Neural progenitor cell (in vitro differentiated cells): ENCODE measurements at regions not wholly inside any gene's neighbourhood (a gene's known extent, or its start where the extent isn't known, plus 50 kb on each side); places are given as distances from the start of the nearest gene placed in this dataset.

Experiments
- DNase-seq: peaks from one replicate; pipeline ENCODE4 v3.0.0-alpha.2; 2016; ENCODE audit warnings: low spot score
- H2AFZ ChIP-seq: fragments of 200-600 bp; sonication (generic); replicated peaks from 2 replicates; pipeline ENCODE4 v1.6.1; 2016; ENCODE audit warnings: antibody characterized with exemption
- H3F3A ChIP-seq: fragments of 200-600 bp; sonication (generic); 2 replicates; pipeline ENCODE4 v1.6.1; 2016; ENCODE audit warnings: antibody characterized with exemption, low read depth
- H3K27ac ChIP-seq: fragments of 200-600 bp; sonication (generic); 2 replicates; pipeline ENCODE4 v1.5.1; 2016; ENCODE audit warnings: mild to moderate bottlenecking
- H3K27me3 ChIP-seq: fragments of 200-600 bp; sonication (generic); 2 replicates; pipeline ENCODE4 v1.6.1; 2016; ENCODE audit warnings: mild to moderate bottlenecking, moderate library complexity
- H3K36me3 ChIP-seq: fragments of 200-600 bp; sonication (generic); 2 replicates; pipeline ENCODE4 v1.5.1; 2016
- H3K4me1 ChIP-seq: fragments of 200-600 bp; sonication (generic); 2 replicates; pipeline ENCODE4 v1.6.1; 2016; ENCODE audit warnings: mixed run types
- H3K4me2 ChIP-seq: fragments of 200-600 bp; sonication (generic); 2 replicates; pipeline ENCODE4 v1.6.1; 2016
- H3K4me3 ChIP-seq: fragments of 200-600 bp; sonication (generic); 2 replicates; pipeline ENCODE4 v1.5.1; 2016
- H3K79me2 ChIP-seq: fragments of 200-600 bp; sonication (generic); 2 replicates; pipeline ENCODE4 v1.6.1; 2016; ENCODE audit warnings: low read depth
- H3K9ac ChIP-seq: fragments of 200-600 bp; sonication (generic); 2 replicates; pipeline ENCODE4 v1.6.1; 2016
- H3K9me3 ChIP-seq: fragments of 200-600 bp; sonication (generic); 2 replicates; pipeline ENCODE4 v1.5.1; 2016; ENCODE audit warnings: low read depth
- H4K20me1 ChIP-seq: fragments of 200-600 bp; sonication (generic); 2 replicates; pipeline ENCODE4 v1.6.1; 2016; ENCODE audit warnings: low read depth
- H3K27ac Mint-ChIP-seq: 3 replicates; pipeline ENCODE4 v1.8.0; 2021; ENCODE audit warnings: mixed read lengths
- H3K27me3 Mint-ChIP-seq: 2 replicates; pipeline ENCODE4 v1.8.0; 2022; ENCODE audit warnings: low read depth, mild to moderate bottlenecking, inconsistent platforms, moderate library complexity, mixed read lengths; ENCODE audit not compliant: insufficient read depth
- H3K36me3 Mint-ChIP-seq: 3 replicates; pipeline ENCODE4 v1.8.0; 2021; ENCODE audit warnings: mixed read lengths
- H3K4me1 Mint-ChIP-seq: 3 replicates; pipeline ENCODE4 v1.8.0; 2021; ENCODE audit warnings: mixed read lengths
- H3K4me3 Mint-ChIP-seq: 3 replicates; pipeline ENCODE4 v1.8.0; 2021; ENCODE audit warnings: mild to moderate bottlenecking, moderate library complexity, mixed read lengths
- H3K9me3 Mint-ChIP-seq: 3 replicates; pipeline ENCODE4 v1.8.0; 2020; ENCODE audit warnings: mixed read lengths
- EZH2 ChIP-seq: fragments of 200-600 bp; sonication (generic); IDR thresholded peaks from 2 replicates; pipeline ENCODE4 v1.6.1; 2017; ENCODE audit warnings: antibody characterized with exemption, mild to moderate bottlenecking, moderate library complexity
- EZH2phosphoT487 ChIP-seq: fragments of 200-600 bp; sonication (generic); IDR thresholded peaks from 2 replicates; pipeline ENCODE4 v1.6.1; 2017; ENCODE audit warnings: antibody characterized with exemption
- TF ChIP-seq, protein P1 (sequence below): fragments of 200-600 bp; sonication (generic); IDR thresholded peaks from 2 replicates; pipeline ENCODE4 v1.5.1; 2017; ENCODE audit warnings: antibody characterized with exemption, mild to moderate bottlenecking

DNA sequence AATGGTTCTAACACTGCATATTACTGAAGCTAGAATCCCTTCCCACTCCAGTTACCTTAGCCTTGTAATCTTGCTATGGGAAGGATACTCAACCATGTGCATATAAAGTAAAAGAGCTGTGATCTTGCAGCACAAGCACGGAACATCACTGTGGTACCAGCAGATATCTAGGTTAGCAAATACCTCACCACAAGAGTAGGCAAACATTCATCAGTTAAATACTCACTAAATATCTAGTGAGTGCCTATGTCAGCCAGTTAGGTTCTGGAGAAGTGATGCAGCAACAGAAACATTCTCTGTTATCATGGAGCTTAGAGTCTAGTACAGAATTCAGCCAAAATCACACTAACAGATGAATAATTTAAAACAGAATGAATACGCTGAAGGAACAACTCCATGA, 349.6 kb upstream of the UBE2E3 start:
- Mint-ChIP-seq H3K27ac (no peak overlapping the region), H3K36me3 (no peaks in the 10 kb centered on the region), H3K27me3 (no peaks in the 10 kb centered on the region), H3K9me3 (no peaks in the 10 kb centered on the region), H3K4me1 (peaks cover 9% of the 10 kb centered on the region), H3K4me3 (no peak overlapping the region)
- Histone ChIP-seq H2AFZ (no peak overlapping the region), H3K27ac (no peak overlapping the region), H3K4me3 (no peak overlapping the region), H3K36me3 (no peaks in the 10 kb centered on the region), H3F3A (no peaks in the 10 kb centered on the region), H3K9me3 (no peaks in the 10 kb centered on the region), H3K9ac (no peak overlapping the region), H3K4me1 (peaks cover 7% of the 10 kb centered on the region), H4K20me1 (no peaks in the 10 kb centered on the region), H3K4me2 (no peak overlapping the region), H3K27me3 (no peaks in the 10 kb centered on the region), H3K79me2 (no peaks in the 10 kb centered on the region)
- DNase-seq, result no peak
- TF ChIP-seq EZH2phosphoT487 (no peak), EZH2 (no peak)
- TF ChIP-seq, protein P1, sequence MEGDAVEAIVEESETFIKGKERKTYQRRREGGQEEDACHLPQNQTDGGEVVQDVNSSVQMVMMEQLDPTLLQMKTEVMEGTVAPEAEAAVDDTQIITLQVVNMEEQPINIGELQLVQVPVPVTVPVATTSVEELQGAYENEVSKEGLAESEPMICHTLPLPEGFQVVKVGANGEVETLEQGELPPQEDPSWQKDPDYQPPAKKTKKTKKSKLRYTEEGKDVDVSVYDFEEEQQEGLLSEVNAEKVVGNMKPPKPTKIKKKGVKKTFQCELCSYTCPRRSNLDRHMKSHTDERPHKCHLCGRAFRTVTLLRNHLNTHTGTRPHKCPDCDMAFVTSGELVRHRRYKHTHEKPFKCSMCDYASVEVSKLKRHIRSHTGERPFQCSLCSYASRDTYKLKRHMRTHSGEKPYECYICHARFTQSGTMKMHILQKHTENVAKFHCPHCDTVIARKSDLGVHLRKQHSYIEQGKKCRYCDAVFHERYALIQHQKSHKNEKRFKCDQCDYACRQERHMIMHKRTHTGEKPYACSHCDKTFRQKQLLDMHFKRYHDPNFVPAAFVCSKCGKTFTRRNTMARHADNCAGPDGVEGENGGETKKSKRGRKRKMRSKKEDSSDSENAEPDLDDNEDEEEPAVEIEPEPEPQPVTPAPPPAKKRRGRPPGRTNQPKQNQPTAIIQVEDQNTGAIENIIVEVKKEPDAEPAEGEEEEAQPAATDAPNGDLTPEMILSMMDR, result no peak

DNA sequence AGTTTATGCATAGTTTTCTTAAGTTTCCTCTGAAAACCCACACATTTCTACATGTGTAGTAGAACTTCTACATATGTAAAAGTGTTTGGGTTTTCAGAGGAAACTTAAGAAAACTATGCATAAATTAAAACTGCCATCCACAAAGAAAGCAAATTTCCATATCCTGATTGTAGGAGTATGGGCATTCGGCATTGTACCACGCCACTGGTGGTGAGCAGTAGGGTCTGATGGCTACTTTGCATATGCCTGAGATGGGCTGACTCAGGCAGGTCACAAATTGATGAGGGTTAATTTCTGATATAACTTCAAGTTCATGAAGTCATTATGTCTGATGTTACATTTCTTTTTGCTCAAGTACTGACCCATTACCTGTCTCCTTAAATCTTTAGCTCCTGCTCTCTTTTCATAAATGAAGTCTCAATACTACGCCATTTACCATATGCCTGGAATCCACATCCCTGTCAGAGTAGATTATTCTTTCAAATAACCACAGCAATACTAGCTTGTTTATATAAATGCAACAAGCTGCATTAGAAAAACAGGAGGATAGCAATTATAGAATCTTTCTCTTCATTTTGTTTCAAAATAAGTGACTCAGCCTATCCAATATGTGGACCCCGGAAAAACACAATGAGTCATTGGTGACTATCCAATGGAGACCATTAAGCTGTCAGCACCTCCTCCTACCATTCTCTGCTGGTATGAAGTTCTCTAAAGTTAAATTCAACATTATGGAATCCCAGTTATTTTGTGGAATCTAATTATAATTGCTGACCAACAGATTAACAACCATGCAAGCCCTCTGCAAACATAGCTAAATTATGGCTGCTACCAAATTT, 355.2 kb upstream of the UBE2E3 start:
- Histone ChIP-seq H3K4me2 (no peak overlapping the region), H3K4me1 (no peaks in the 10 kb centered on the region), H3F3A (no peaks in the 10 kb centered on the region), H3K36me3 (no peaks in the 10 kb centered on the region), H3K27ac (no peak overlapping the region), H2AFZ (no peak overlapping the region), H3K4me3 (no peak overlapping the region), H3K27me3 (no peaks in the 10 kb centered on the region), H3K9ac (no peak overlapping the region), H3K9me3 (no peaks in the 10 kb centered on the region), H4K20me1 (no peaks in the 10 kb centered on the region), H3K79me2 (no peaks in the 10 kb centered on the region)
- no peak for DNase-seq
- H3K4me1 Mint-ChIP-seq, result no peaks in the 10 kb centered on the region
- H3K36me3 Mint-ChIP-seq, result no peaks in the 10 kb centered on the region
- no peak overlapping the region for H3K27ac Mint-ChIP-seq
- TF ChIP-seq, protein P1, result no peak
- no peak for TF ChIP-seq EZH2
- no peak for TF ChIP-seq EZH2phosphoT487
- H3K27me3 Mint-ChIP-seq, result no peaks in the 10 kb centered on the region
- H3K9me3 Mint-ChIP-seq, result no peaks in the 10 kb centered on the region
- H3K4me3 Mint-ChIP-seq, result no peak overlapping the region

DNA sequence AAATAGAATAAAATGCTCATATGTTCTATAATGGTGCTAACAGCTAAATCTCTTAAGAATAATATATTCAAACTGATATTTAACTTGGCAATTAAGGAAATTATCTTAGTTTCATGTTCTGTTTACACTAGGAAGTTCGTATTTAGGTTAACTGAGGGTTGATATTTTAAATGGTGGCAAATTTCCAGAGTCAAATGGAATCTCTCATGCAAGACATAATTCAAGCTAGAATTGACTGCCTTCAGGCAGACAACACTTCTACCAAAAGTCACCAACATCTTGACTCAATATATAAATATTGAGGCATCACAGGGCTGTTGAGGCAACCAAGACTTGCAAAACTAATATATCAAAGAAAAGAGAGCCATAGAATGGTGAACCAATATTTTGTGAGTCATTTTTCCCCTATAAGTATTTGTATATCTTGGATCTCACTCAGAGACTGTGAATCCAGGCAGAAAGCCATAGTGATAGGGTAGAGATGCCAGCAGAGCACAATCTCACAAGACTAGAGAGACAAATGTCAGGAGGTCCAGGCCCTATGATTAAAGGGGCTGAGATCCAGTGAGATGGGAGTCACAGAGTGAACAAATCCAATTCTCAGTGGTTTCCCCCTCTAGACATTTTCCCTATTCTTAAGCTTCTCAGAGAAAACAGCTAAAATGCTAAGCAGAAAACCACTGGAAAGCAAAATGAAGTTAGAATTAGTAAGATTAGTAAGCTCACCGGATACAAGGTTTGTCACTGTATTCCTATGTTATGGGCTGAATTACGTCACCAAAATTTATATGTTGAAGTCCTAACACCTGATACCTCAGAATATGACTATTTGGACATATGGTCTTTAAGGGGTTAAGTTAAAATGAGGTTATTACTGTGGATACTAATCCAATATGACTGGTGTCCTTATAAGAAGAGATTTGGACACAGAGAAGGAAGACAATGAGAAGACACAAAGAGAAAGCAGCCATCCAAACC, 358.2 kb upstream of the UBE2E3 start:
- no peak overlapping the region for H3K4me2 ChIP-seq
- H3K36me3 ChIP-seq, result no peaks in the 10 kb centered on the region
- Mint-ChIP-seq H3K36me3 (no peaks in the 10 kb centered on the region), H3K4me3 (no peak overlapping the region), H3K27ac (no peak overlapping the region), H3K9me3 (no peaks in the 10 kb centered on the region), H3K4me1 (no peaks in the 10 kb centered on the region), H3K27me3 (peaks cover 3% of the 10 kb centered on the region)
- H3K79me2 ChIP-seq, result no peaks in the 10 kb centered on the region
- no peaks in the 10 kb centered on the region for H4K20me1 ChIP-seq
- DNase-seq, result no peak
- no peak overlapping the region for H3K4me3 ChIP-seq
- no peak overlapping the region for H2AFZ ChIP-seq
- no peaks in the 10 kb centered on the region for H3K4me1 ChIP-seq
- no peak overlapping the region for H3K9ac ChIP-seq
- no peak overlapping the region for H3K27ac ChIP-seq
- no peaks in the 10 kb centered on the region for H3F3A ChIP-seq
- H3K9me3 ChIP-seq, result no peaks in the 10 kb centered on the region
- H3K27me3 ChIP-seq, result no peaks in the 10 kb centered on the region
- TF ChIP-seq, protein P1, result no peak
- no peak for TF ChIP-seq EZH2phosphoT487
- TF ChIP-seq EZH2, result no peak
